GM12892 (cell line): ENCODE measurements at regions not wholly inside any gene's neighbourhood (a gene's known extent, or its start where the extent isn't known, plus 50 kb on each side); places are given as distances from the start of the nearest gene placed in this dataset.

Source experiments
- DNase-seq: peaks from one replicate; pipeline ENCODE4 v3.0.0; 2011; ENCODE audit not compliant: insufficient read length
- FAIRE-seq: peaks from 2 replicates; lab custom pipeline; 2011; peaks lifted over from hg19 to GRCh38; lab: Jason Lieb, UNC
- POLR2A ChIP-seq: IDR thresholded peaks from 2 replicates; pipeline ENCODE4 v1.6.1; 2011; ENCODE audit warnings: low read depth, low read length, control low read depth
- POLR2AphosphoS5 ChIP-seq: IDR thresholded peaks from 2 replicates; pipeline ENCODE4 v1.6.1; 2011; ENCODE audit warnings: low read depth, low read length, control low read depth
- TAF1 ChIP-seq: IDR thresholded peaks from 2 replicates; pipeline ENCODE4 v1.6.1; 2011; ENCODE audit warnings: low read depth, mild to moderate bottlenecking, control low read depth, low read length, borderline replicate concordance

- no peak for FAIRE-seq
- no peak for DNase-seq
- TF ChIP-seq TAF1 (no peak), POLR2A (no peak), POLR2AphosphoS5 (no peak)
These were observed 263.7 kb downstream of the COL12A1 start for GRCh38 chr6:74942130-74942529.

GRCh38 chr6:74941424-74941823, 264.4 kb downstream of the COL12A1 start:
- TF ChIP-seq POLR2AphosphoS5 (no peak), POLR2A (no peak), TAF1 (no peak)
- no peak for FAIRE-seq
- DNase-seq = no peak

DNA sequence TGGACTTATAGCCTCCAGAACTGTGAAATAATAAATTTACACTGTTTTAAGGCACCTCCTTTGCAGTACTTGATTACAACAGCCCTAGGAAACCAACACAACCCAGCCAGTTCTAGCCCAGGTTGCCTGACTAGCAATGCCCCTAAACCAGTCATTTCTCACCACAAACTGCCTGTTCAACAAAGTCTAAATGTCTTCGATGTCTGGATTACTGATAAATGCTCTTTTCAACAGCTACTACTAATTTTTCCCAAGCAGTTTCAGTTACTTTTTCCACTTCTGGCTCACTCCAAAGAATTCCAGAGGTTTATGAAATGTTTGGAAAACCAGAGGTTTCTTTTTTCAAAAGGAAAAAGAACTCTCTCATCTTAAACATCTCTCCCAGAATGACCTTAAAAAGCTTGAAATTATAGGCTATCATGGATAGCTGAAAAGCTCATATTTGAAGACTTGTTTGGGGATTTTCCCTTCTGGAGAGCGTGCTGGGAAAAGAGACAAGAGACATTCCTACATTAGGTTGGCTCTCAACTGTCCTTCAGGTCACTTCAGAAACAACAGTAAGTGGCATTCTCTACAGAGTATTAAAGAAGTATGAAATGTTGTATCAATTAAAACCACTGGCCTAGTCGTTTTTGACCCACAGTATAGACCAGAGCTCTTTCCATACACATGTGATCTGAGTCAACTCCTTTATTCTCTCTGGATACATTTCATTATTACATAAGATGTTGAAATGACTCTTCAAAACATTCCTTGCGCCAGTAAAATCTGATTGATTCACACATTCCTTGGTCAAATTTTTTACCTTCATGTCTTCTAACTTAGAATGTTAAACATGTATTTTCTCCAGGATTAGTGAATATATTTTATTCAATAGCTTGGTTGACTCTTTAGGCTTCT, 265.9 kb downstream of the COL12A1 start:
- TF ChIP-seq POLR2AphosphoS5 = no peak
- TF ChIP-seq TAF1 = no peak
- no peak for TF ChIP-seq POLR2A
- FAIRE-seq (no peak), DNase-seq (no peak)

DNA sequence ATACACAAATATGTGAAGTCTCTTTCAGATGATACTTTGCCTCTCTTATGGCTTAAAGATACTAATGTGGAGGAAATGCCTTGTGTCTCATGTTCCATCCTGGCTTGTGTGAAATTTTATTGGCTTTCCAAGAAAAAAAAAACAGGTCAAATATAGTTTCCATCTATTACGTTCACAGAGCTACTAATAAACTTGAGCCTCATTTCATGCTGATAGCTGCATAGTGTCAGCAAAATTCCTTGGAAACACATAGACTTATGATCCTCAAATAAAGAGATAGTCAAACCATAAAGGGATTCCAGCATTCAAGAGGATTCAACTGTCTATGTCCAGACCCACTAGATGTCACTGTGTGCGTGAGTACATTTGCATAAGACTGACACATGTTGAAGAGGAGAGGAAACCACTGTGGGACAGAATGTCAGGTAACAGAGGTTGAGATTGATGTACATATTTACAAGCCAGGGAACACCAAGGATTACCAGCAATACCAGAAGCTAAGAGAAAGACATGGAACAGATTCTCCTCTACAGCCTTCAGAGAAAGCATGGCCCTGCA, 266.6 kb downstream of the COL12A1 start:
- no peak for TF ChIP-seq POLR2A
- TF ChIP-seq TAF1 = no peak
- no peak for TF ChIP-seq POLR2AphosphoS5
- FAIRE-seq (no peak), DNase-seq (no peak)

GRCh38 chr6:74937936-74938335, 267.9 kb downstream of the COL12A1 start:
- FAIRE-seq (no peak), DNase-seq (no peak)

DNA sequence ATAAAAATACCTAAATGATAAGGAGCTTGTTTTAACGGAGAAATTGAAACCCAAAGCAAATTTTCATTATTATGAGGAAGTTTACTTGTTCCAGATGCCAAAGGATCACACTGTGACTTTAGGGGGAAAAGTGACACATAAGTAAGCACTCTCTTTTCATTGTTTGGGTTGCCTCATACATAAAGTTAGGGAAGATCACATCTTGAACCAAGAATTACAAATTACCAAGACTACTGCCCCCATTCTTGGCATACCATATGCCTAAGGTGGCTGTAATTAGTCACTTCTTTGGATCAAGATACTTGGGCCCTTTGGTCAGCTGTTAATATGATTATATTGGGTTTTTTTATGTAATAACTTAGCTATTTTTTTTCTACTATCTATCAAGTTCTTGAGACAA, 269.0 kb downstream of the COL12A1 start:
- FAIRE-seq = no peak
- no peak for DNase-seq
- TF ChIP-seq TAF1 (no peak), POLR2A (no peak), POLR2AphosphoS5 (no peak)

More at GRCh38 chr6:74937936-74938335, 267.9 kb downstream of the COL12A1 start:
- TF ChIP-seq POLR2AphosphoS5 (no peak), POLR2A (no peak), TAF1 (no peak)

- FAIRE-seq = no peak
- TF ChIP-seq POLR2A (no peak), POLR2AphosphoS5 (no peak), TAF1 (no peak)
- DNase-seq = no peak
These were observed 273.5 kb downstream of the COL12A1 start for GRCh38 chr6:74932232-74932888.

DNA sequence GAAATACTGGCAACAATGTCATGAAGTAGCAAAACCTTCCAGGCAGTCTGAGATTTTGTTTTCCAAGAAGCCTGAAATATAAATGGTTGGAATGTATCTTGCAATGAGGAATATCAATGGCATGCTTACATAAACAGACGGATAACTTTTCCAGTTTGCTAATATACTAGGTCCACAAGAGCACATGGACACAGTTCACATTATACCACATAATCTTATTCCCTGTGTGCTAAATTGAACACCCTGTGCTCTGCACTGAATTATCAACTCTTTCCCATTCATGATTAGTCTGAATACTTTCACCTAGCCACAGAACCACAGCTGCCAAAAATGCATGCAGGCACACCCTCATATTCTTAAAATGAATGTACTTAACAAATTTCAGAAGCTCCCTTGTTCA, 274.3 kb downstream of the COL12A1 start:
- TF ChIP-seq POLR2A (no peak), POLR2AphosphoS5 (no peak)
- no peak for DNase-seq
- FAIRE-seq = no peak

DNA sequence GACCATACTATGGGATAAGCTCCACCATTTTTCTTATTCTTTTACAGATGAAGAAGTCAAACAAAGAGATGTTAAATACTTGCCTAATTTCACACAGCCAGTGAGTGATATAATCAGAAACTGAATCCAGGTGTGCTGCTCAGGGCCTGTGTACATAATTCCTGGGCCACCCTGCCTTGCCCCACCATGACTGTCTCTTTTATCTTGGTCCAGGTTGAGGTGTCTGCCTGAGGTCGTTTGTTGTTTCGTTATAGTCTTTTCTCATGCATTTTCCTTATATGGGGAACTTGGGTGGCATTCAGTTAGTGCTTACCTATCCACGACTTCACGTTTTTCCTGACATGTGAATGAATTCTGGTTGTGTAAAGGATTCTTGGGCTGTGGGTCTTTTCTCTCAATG, 277.6 kb downstream of the COL12A1 start:
- no peak for TF ChIP-seq POLR2AphosphoS5
- TF ChIP-seq TAF1 = no peak
- no peak for TF ChIP-seq POLR2A
- no peak for DNase-seq
- FAIRE-seq = no peak

GRCh38 chr6:74927299-74927698, 278.6 kb downstream of the COL12A1 start:
- no peak for DNase-seq
- TF ChIP-seq POLR2AphosphoS5 = no peak
- no peak for TF ChIP-seq TAF1
- no peak for TF ChIP-seq POLR2A

GRCh38 chr6:74925683-74926082, 280.2 kb downstream of the COL12A1 start:
- no peak for DNase-seq

More at GRCh38 chr6:74927299-74927698, 278.6 kb downstream of the COL12A1 start:
- FAIRE-seq = no peak

More at GRCh38 chr6:74925683-74926082, 280.2 kb downstream of the COL12A1 start:
- no peak for FAIRE-seq
- TF ChIP-seq POLR2AphosphoS5 (no peak), TAF1 (no peak), POLR2A (no peak)
